Astrocyte (in vitro differentiated cells and primary cell): ENCODE measurements at regions not wholly inside any gene's neighbourhood (a gene's known extent, or its start where the extent isn't known, plus 50 kb on each side); places are given as distances from the start of the nearest gene placed in this dataset.

Source experiments
- DNase-seq: peaks from one replicate; pipeline ENCODE4 v3.0.0-alpha.2; 2010; ENCODE audit warnings: low read depth
- FAIRE-seq: peaks from 2 replicates; lab custom pipeline; 2011; peaks lifted over from hg19 to GRCh38; lab: Jason Lieb, UNC
- H2AFZ ChIP-seq: 2 replicates; pipeline ENCODE4 v1.6.0; 2012; ENCODE audit warnings: low read depth, low read length, inconsistent platforms
- H3K27ac ChIP-seq: 2 replicates; pipeline ENCODE4 v1.5.1; 2011; ENCODE audit warnings: low read depth, low read length, inconsistent platforms
- H3K27me3 ChIP-seq: 2 replicates; pipeline ENCODE4 v1.6.0; 2011; ENCODE audit warnings: low read length, inconsistent platforms; ENCODE audit not compliant: insufficient read depth
- H3K36me3 ChIP-seq: 2 replicates; pipeline ENCODE4 v1.5.1; 2011; ENCODE audit warnings: low read length, inconsistent platforms; ENCODE audit not compliant: insufficient read depth
- H3K4me1 ChIP-seq: 2 replicates; pipeline ENCODE4 v1.5.1; 2011; ENCODE audit warnings: low read length, inconsistent platforms; ENCODE audit not compliant: insufficient read depth
- H3K4me2 ChIP-seq: 2 replicates; pipeline ENCODE4 v1.6.0; 2012; ENCODE audit warnings: low read length, inconsistent platforms
- H3K4me3 ChIP-seq: 2 replicates; pipeline ENCODE4 v1.5.1; 2011; ENCODE audit warnings: low read depth, mild to moderate bottlenecking, low read length, inconsistent platforms; ENCODE audit not compliant: insufficient read depth
- H3K79me2 ChIP-seq: 2 replicates; pipeline ENCODE4 v1.6.0; 2012; ENCODE audit warnings: mild to moderate bottlenecking, low read length, inconsistent platforms; ENCODE audit not compliant: insufficient read depth
- H3K9ac ChIP-seq: 2 replicates; pipeline ENCODE4 v1.6.0; 2012; ENCODE audit warnings: mild to moderate bottlenecking, low read length, inconsistent platforms
- H3K9me3 ChIP-seq: 2 replicates; pipeline ENCODE4 v1.5.1; 2012; ENCODE audit warnings: low read depth, mild to moderate bottlenecking, low read length, inconsistent platforms; ENCODE audit not compliant: insufficient read depth
- H4K20me1 ChIP-seq: 2 replicates; pipeline ENCODE4 v1.6.0; 2012; ENCODE audit warnings: low read length, inconsistent platforms; ENCODE audit not compliant: insufficient read depth
- H3K27ac Mint-ChIP-seq: one replicate; pipeline ENCODE4 v1.8.0; 2021; ENCODE audit warnings: mild to moderate bottlenecking, mixed read lengths; ENCODE audit not compliant: unreplicated experiment
- H3K27me3 Mint-ChIP-seq: one replicate; pipeline ENCODE4 v1.8.0; 2021; ENCODE audit warnings: low read depth, mixed read lengths; ENCODE audit not compliant: unreplicated experiment
- H3K36me3 Mint-ChIP-seq: one replicate; pipeline ENCODE4 v1.8.0; 2021; ENCODE audit warnings: low read depth, mixed read lengths; ENCODE audit not compliant: unreplicated experiment
- H3K4me1 Mint-ChIP-seq: one replicate; pipeline ENCODE4 v1.8.0; 2021; ENCODE audit warnings: low read depth, mixed read lengths; ENCODE audit not compliant: unreplicated experiment
- H3K4me3 Mint-ChIP-seq: one replicate; pipeline ENCODE4 v1.8.0; 2021; ENCODE audit warnings: mild to moderate bottlenecking, moderate library complexity, mixed read lengths; ENCODE audit not compliant: unreplicated experiment
- H3K9me3 Mint-ChIP-seq: one replicate; pipeline ENCODE4 v1.8.0; 2021; ENCODE audit warnings: mild to moderate bottlenecking, mixed read lengths; ENCODE audit not compliant: unreplicated experiment
- EZH2 ChIP-seq: IDR thresholded peaks from 2 replicates; pipeline ENCODE4 v1.6.1; 2012; ENCODE audit warnings: mild to moderate bottlenecking, low read length, inconsistent platforms; ENCODE audit not compliant: insufficient read depth
- TF ChIP-seq, protein P1 (sequence below): IDR thresholded peaks from 2 replicates; pipeline ENCODE4 v1.5.1; 2011; ENCODE audit warnings: low read depth, mild to moderate bottlenecking, inconsistent platforms, low read length, moderate library complexity; ENCODE audit not compliant: insufficient read depth

DNA sequence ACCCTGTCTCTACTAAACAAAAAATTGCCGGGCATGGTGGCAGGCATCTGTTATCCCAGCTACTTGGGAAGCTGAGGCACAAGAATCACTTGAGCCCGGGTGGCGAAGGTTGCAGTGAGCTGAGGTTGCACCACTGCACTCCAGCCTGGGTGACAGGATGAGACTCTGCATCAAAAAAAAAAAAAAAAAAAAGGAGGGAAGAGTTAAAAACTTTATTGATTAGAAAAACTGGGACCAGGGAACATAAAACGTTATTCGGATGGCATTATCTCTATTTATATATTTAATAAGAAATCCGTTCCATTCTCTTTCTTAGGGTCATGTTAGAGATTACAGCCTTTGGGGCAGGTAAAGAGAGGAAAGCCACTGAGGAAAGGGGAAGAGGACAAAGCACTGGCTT, 197.5 kb downstream of the BCR start:
- Mint-ChIP-seq H3K27me3 (peaks cover 54% of the 10 kb centered on the region), H3K36me3 (no peaks in the 10 kb centered on the region)
- no peak overlapping the region for H3K4me2 ChIP-seq

GRCh38 chr22:23376256-23376655, 195.9 kb downstream of the BCR start:
- H3K27me3 Mint-ChIP-seq: peaks cover 48% of the 10 kb centered on the region
- TF ChIP-seq, protein P1, sequence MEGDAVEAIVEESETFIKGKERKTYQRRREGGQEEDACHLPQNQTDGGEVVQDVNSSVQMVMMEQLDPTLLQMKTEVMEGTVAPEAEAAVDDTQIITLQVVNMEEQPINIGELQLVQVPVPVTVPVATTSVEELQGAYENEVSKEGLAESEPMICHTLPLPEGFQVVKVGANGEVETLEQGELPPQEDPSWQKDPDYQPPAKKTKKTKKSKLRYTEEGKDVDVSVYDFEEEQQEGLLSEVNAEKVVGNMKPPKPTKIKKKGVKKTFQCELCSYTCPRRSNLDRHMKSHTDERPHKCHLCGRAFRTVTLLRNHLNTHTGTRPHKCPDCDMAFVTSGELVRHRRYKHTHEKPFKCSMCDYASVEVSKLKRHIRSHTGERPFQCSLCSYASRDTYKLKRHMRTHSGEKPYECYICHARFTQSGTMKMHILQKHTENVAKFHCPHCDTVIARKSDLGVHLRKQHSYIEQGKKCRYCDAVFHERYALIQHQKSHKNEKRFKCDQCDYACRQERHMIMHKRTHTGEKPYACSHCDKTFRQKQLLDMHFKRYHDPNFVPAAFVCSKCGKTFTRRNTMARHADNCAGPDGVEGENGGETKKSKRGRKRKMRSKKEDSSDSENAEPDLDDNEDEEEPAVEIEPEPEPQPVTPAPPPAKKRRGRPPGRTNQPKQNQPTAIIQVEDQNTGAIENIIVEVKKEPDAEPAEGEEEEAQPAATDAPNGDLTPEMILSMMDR: peak; percentile 9
- no peak for TF ChIP-seq EZH2
- H3K4me1 Mint-ChIP-seq: no peaks in the 10 kb centered on the region
- Histone ChIP-seq H4K20me1 (no peaks in the 10 kb centered on the region), H3K9ac (no peak overlapping the region), H3K79me2 (no peaks in the 10 kb centered on the region), H3K36me3 (no peaks in the 10 kb centered on the region), H3K4me3 (no peak overlapping the region), H3K4me1 (no peaks in the 10 kb centered on the region), H3K27ac (no peak overlapping the region), H3K9me3 (no peaks in the 10 kb centered on the region), H2AFZ (no peak overlapping the region), H3K27me3 (peaks cover 5% of the 10 kb centered on the region), H3K4me2 (no peak overlapping the region)
- DNase-seq (no peak), FAIRE-seq (no peak)
- H3K27ac Mint-ChIP-seq: no peak overlapping the region
- H3K4me3 Mint-ChIP-seq: no peak overlapping the region
- H3K36me3 Mint-ChIP-seq: no peaks in the 10 kb centered on the region
- peaks cover 3% of the 10 kb centered on the region for H3K9me3 Mint-ChIP-seq

More for the DNA sequence above, 197.5 kb downstream of the BCR start:
- FAIRE-seq: no peak
- Mint-ChIP-seq H3K27ac (no peak overlapping the region), H3K4me3 (no peak overlapping the region), H3K9me3 (peaks cover 3% of the 10 kb centered on the region), H3K4me1 (no peaks in the 10 kb centered on the region)
- Histone ChIP-seq H3K79me2 (no peaks in the 10 kb centered on the region), H3K4me1 (no peaks in the 10 kb centered on the region), H3K36me3 (no peaks in the 10 kb centered on the region), H4K20me1 (no peaks in the 10 kb centered on the region), H3K9ac (no peak overlapping the region), H3K9me3 (no peaks in the 10 kb centered on the region), H2AFZ (no peak overlapping the region), H3K27ac (no peak overlapping the region), H3K27me3 (peaks cover 4% of the 10 kb centered on the region), H3K4me3 (no peak overlapping the region)
- TF ChIP-seq EZH2: no peak
- TF ChIP-seq, protein P1: no peak
- DNase-seq: no peak

DNA sequence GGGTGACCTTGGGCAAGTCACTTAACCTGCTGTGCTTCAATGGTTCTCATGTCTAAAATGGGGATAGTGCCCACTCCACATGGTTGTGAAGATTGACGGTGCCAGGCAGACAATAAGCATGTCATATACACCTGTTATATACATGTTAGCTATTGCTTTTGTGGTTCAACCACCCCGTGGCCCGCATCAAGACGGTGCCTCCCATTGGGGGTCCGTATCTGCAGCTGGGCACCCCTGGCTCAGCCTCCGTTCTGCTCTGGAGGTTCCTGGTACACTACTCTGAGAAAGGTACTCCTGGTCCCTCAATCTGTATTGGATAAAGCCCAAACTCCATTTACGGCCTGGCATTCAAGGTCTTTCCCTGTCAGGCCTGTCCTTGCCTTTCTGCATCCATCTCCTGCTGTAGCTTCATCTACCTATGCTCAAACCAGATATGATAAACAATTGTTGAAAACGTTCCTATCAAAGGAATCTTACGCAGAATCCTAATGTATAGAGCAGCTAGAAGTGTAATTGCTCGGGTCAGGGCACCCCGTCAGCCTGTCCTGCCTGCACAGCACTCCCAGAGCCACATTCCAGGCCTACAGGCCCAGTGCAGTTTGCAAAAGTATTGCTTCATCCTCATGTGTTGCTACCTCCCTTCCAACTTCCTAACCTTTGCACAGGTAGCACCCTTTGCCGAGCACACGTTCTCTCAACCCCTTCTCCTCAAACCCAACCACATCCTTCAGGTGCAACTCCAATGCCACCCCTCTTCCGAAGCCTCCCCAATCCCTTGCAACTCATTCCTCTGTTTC, 194.9 kb downstream of the BCR start:
- no peaks in the 10 kb centered on the region for H3K4me1 Mint-ChIP-seq
- no peak for FAIRE-seq

More for the DNA sequence above, 194.9 kb downstream of the BCR start:
- Histone ChIP-seq H3K4me3 (no peak overlapping the region), H4K20me1 (no peaks in the 10 kb centered on the region), H3K27me3 (peaks cover 6% of the 10 kb centered on the region), H3K9me3 (no peaks in the 10 kb centered on the region), H3K4me1 (no peaks in the 10 kb centered on the region), H3K4me2 (no peak overlapping the region), H2AFZ (no peak overlapping the region), H3K79me2 (no peaks in the 10 kb centered on the region), H3K9ac (no peak overlapping the region), H3K27ac (no peak overlapping the region), H3K36me3 (no peaks in the 10 kb centered on the region)
- Mint-ChIP-seq H3K27me3 (peaks cover 51% of the 10 kb centered on the region), H3K9me3 (peaks cover 3% of the 10 kb centered on the region), H3K4me3 (no peak overlapping the region), H3K36me3 (no peaks in the 10 kb centered on the region), H3K27ac (no peak overlapping the region)
- DNase-seq: no peak
- TF ChIP-seq, protein P1: no peak
- no peak for TF ChIP-seq EZH2
